ENCODE measurements at regions not wholly inside any gene's neighbourhood (a gene's known extent, or its start where the extent isn't known, plus 50 kb on each side); places are given as distances from the start of the nearest gene placed in this dataset.
"Not testable (repeated sequence)": the region's sequence is repeated elsewhere in the genome, so short reads cannot be mapped to it uniquely, and the experiment has no call there.

DNA sequence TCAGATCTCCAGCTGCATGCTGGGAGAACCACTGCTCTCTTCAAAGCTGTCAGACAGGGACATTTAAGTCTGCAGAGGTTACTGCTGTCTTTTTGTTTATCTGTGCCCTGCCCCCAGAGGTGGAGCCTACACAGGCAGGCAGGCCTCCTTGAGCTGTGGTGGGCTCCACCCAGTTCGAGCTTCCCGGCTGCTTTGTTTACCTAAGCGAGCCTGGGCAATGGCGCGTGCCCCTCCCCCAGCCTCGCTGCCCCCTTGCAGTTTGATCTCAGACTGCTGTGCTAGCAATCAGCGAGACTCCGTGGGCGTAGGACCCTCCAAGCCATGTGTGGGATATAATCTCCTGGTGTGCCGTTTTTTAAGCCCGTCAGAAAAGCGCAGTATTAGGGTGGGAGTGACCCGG, 117.7 kb downstream of the TMEM182 start:
- not testable (repeated sequence) for TF ChIP-seq NR2F2 (IDR thresholded peaks at IDR 0.05; ENCODE audit: borderline replicate concordance, low read depth); IRF2 (CRISPR knock-in tag; IDR thresholded peaks at IDR 0.05); KAT2B (IDR thresholded peaks at IDR 0.05; ENCODE audit: borderline replicate concordance, low read depth, low read length); HNRNPK (IDR thresholded peaks at IDR 0.05; ENCODE audit: low read depth, low read length, poor library complexity, severe bottlenecking); EP300 (IDR thresholded peaks at IDR 0.05; ENCODE audit: low read depth in 2 of 2, low read length in 2 of 2); EP300 (CRISPR knock-in tag; IDR thresholded peaks at IDR 0.05; ENCODE audit: borderline replicate concordance); HDAC2 (CRISPR knock-in tag; IDR thresholded peaks at IDR 0.05); SRF (IDR thresholded peaks at IDR 0.05; ENCODE audit: low read depth, low read length); ZNF230 (CRISPR knock-in tag; IDR thresholded peaks at IDR 0.05)
- TF ChIP-seq, protein P1, sequence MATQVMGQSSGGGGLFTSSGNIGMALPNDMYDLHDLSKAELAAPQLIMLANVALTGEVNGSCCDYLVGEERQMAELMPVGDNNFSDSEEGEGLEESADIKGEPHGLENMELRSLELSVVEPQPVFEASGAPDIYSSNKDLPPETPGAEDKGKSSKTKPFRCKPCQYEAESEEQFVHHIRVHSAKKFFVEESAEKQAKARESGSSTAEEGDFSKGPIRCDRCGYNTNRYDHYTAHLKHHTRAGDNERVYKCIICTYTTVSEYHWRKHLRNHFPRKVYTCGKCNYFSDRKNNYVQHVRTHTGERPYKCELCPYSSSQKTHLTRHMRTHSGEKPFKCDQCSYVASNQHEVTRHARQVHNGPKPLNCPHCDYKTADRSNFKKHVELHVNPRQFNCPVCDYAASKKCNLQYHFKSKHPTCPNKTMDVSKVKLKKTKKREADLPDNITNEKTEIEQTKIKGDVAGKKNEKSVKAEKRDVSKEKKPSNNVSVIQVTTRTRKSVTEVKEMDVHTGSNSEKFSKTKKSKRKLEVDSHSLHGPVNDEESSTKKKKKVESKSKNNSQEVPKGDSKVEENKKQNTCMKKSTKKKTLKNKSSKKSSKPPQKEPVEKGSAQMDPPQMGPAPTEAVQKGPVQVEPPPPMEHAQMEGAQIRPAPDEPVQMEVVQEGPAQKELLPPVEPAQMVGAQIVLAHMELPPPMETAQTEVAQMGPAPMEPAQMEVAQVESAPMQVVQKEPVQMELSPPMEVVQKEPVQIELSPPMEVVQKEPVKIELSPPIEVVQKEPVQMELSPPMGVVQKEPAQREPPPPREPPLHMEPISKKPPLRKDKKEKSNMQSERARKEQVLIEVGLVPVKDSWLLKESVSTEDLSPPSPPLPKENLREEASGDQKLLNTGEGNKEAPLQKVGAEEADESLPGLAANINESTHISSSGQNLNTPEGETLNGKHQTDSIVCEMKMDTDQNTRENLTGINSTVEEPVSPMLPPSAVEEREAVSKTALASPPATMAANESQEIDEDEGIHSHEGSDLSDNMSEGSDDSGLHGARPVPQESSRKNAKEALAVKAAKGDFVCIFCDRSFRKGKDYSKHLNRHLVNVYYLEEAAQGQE (IDR thresholded peaks at IDR 0.05; ENCODE audit: borderline replicate concordance in 1 of 2, low read depth in 1 of 2, low read length in 2 of 2) = not testable (repeated sequence)
- TF ChIP-seq, protein P2, sequence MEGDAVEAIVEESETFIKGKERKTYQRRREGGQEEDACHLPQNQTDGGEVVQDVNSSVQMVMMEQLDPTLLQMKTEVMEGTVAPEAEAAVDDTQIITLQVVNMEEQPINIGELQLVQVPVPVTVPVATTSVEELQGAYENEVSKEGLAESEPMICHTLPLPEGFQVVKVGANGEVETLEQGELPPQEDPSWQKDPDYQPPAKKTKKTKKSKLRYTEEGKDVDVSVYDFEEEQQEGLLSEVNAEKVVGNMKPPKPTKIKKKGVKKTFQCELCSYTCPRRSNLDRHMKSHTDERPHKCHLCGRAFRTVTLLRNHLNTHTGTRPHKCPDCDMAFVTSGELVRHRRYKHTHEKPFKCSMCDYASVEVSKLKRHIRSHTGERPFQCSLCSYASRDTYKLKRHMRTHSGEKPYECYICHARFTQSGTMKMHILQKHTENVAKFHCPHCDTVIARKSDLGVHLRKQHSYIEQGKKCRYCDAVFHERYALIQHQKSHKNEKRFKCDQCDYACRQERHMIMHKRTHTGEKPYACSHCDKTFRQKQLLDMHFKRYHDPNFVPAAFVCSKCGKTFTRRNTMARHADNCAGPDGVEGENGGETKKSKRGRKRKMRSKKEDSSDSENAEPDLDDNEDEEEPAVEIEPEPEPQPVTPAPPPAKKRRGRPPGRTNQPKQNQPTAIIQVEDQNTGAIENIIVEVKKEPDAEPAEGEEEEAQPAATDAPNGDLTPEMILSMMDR (CRISPR knock-in tag; IDR thresholded peaks at IDR 0.05) = not testable (repeated sequence)
